Skeletal muscle cell (primary cell): ENCODE measurements at regions not wholly inside any gene's neighbourhood (a gene's known extent, or its start where the extent isn't known, plus 50 kb on each side); places are given as distances from the start of the nearest gene placed in this dataset.

ENCODE experiments used
- DNase-seq: peaks from one replicate; pipeline ENCODE4 v3.0.0-alpha.2; 2010; ENCODE audit warnings: low read depth
- H3K4me3 ChIP-seq: 2 replicates; pipeline ENCODE4 v1.5.1; 2011; ENCODE audit warnings: low read depth, mild to moderate bottlenecking, control low read depth, low read length, moderate library complexity

GRCh38 chr15:39444735-39445470, 136.0 kb upstream of the THBS1 start:
- DNase-seq, result no peak
- H3K4me3 ChIP-seq, result no peak overlapping the region

- no peak for DNase-seq
- no peak overlapping the region for H3K4me3 ChIP-seq
Measured at GRCh38 chr15:39445931-39446330, 134.9 kb upstream of the THBS1 start.

GRCh38 chr15:39447346-39447745, 133.5 kb upstream of the THBS1 start:
- no peak overlapping the region for H3K4me3 ChIP-seq
- DNase-seq, result no peak

- DNase-seq, result no peak
- no peak overlapping the region for H3K4me3 ChIP-seq
Measured at GRCh38 chr15:39447881-39448280, 133.0 kb upstream of the THBS1 start.

GRCh38 chr15:39448409-39448808, 132.5 kb upstream of the THBS1 start:
- H3K4me3 ChIP-seq, result no peak overlapping the region
- DNase-seq, result no peak

GRCh38 chr15:39451121-39451688, 129.7 kb upstream of the THBS1 start:
- H3K4me3 ChIP-seq, result no peak overlapping the region
- no peak for DNase-seq

GRCh38 chr15:39451871-39452270, 129.0 kb upstream of the THBS1 start:
- H3K4me3 ChIP-seq, result no peak overlapping the region

GRCh38 chr15:39453620-39454019, 127.3 kb upstream of the THBS1 start:
- no peak overlapping the region for H3K4me3 ChIP-seq
- DNase-seq, result no peak

More at GRCh38 chr15:39451871-39452270, 129.0 kb upstream of the THBS1 start:
- DNase-seq, result no peak

- no peak overlapping the region for H3K4me3 ChIP-seq
- DNase-seq, result peak; percentile 65
Measured at GRCh38 chr15:39454189-39454986, 126.5 kb upstream of the THBS1 start.

- DNase-seq, result peak; percentile 82
Measured at GRCh38 chr15:39455471-39455991, 125.3 kb upstream of the THBS1 start.

GRCh38 chr15:39456159-39456558, 124.7 kb upstream of the THBS1 start:
- H3K4me3 ChIP-seq, result no peak overlapping the region
- DNase-seq, result no peak

More at GRCh38 chr15:39455471-39455991, 125.3 kb upstream of the THBS1 start:
- no peak overlapping the region for H3K4me3 ChIP-seq

GRCh38 chr15:39456582-39457330, 124.1 kb upstream of the THBS1 start:
- H3K4me3 ChIP-seq, result no peak overlapping the region
- DNase-seq, result no peak

GRCh38 chr15:39458131-39458530, 122.7 kb upstream of the THBS1 start:
- H3K4me3 ChIP-seq, result no peak overlapping the region
- DNase-seq, result no peak

GRCh38 chr15:39459548-39459947, 121.3 kb upstream of the THBS1 start:
- DNase-seq, result no peak

GRCh38 chr15:39460748-39461147, 120.1 kb upstream of the THBS1 start:
- H3K4me3 ChIP-seq, result no peak overlapping the region
- no peak for DNase-seq

More at GRCh38 chr15:39459548-39459947, 121.3 kb upstream of the THBS1 start:
- H3K4me3 ChIP-seq, result no peak overlapping the region

GRCh38 chr15:39461536-39462130, 119.2 kb upstream of the THBS1 start:
- DNase-seq, result no peak
- no peak overlapping the region for H3K4me3 ChIP-seq

- H3K4me3 ChIP-seq, result no peak overlapping the region
- peak; percentile 75 for DNase-seq
Measured at GRCh38 chr15:39462691-39463090, 118.2 kb upstream of the THBS1 start.

- H3K4me3 ChIP-seq, result no peak overlapping the region
- no peak for DNase-seq
Measured at GRCh38 chr15:39465843-39466749, 114.8 kb upstream of the THBS1 start.
